ENCODE measurements at regions not wholly inside any gene's neighbourhood (a gene's known extent, or its start where the extent isn't known, plus 50 kb on each side); places are given as distances from the start of the nearest gene placed in this dataset.

- DNase-seq = no peak
Observed at GRCh38 chr1:4972761-4973320, 318.4 kb downstream of the AJAP1 start.

DNA sequence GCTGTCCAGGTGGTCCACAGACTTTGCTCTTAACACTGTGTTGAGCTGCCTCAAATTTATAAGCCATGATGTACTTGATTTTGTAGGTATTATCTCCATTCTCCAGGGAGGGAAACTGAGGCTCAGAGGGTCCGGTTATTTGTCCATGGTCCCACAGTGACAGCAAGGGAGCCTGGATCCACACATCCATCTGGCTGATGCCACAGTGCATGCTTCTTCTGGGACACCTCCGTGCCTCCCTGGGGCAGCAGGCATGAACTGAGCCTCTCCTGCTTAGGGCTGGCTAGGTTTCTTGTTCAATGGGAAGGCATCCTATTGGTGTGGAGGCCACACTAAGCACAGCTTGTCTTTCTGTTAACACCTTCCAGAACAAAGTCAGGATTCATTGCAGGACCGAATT is 317.3 kb downstream of the AJAP1 start:
- no peak for DNase-seq

DNA sequence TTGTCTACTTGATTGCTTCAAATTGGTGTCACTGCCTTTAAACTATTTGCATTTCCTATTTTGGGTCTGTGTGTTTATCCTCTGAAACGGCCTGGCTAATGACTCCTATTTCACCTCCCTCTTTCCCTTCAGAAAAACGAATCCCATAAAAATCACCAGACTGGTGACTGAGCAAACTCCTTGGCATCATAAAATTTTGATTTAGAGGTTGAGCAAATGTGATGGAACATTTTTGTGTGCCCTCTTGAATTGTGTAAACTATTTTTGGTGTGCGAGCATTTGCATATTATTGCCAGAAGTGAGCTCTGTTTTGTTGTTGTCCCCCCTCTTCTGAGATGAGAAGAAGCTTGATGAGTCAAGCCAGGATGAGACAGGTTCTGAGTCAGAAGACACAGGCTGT is 316.1 kb downstream of the AJAP1 start:
- no peak for DNase-seq

- no peak for DNase-seq
Observed at GRCh38 chr1:4969556-4970129, 315.2 kb downstream of the AJAP1 start.

DNA sequence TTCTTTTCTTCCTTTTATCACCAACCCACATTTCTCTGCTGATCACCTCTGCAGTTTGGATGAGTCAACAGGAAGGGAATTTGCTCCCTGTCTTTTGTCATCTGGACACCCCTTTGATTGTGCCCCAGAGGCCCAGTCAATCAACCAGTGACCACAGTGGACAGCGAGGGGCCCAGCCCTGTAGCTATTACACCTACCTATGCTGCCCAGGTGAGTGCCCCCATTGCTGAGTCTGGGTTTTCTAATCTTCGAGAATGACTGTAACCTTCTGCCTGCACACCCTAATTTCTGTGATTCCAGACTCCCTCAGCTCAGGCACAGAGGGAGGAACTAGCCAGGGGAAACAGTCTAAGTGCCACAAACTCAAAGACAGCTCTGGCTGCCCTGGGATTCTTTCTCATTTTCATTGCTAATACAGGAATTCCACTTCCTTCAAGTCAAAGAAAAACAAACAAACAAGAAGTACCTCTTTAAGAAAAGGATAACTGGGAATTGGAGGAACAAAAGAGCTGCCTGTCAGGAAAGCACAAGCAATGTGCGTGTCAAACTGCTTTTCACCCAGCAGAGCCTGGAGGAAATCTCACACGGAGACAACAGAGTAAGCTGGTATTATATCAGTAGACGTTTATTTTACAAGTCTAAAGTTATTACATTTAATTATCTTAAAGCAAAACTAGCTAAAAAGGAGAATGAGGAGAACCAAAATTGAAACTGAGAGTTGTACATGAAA is 311.1 kb downstream of the AJAP1 start:
- DNase-seq = no peak

- DNase-seq = no peak
Observed at GRCh38 chr1:4964634-4965345, 310.4 kb downstream of the AJAP1 start.

- no peak for DNase-seq
Observed at GRCh38 chr1:4963251-4963650, 308.8 kb downstream of the AJAP1 start.

GRCh38 chr1:4962836-4963235 is 308.4 kb downstream of the AJAP1 start:
- DNase-seq = no peak

DNA sequence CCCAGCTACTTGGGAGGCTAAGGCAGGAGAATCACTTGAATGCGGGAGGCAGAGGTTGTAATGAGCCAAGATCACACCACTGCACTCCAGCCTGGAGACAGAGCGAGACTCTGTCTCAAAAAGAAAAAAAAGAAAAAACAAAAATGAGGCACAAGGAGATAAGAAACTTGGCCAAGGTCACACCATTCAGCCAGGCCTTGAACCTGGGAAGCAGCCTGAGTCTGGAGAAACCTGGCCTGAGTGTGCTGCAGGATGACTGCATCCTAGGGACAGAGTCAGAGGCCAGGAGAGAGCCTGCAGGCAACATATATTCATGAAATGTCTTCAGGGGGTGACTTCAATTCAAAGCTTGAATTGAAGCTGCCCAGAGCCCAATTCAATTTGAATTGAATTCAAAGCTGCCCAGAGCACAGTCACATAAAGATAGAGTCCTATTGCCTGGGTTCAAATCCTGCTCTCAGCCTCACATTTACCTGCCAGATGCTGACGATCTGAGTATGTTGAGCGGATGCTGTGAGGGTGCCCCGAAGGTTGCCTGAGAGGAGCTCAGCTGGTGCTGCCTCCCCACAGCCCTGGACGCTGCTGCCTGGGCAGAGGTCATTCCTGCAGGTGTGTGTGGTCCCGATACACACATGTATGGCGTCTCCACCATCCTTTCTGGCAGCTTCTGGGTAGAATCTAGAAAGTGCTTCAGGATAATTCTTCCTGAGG is 307.7 kb downstream of the AJAP1 start:
- no peak for DNase-seq

DNA sequence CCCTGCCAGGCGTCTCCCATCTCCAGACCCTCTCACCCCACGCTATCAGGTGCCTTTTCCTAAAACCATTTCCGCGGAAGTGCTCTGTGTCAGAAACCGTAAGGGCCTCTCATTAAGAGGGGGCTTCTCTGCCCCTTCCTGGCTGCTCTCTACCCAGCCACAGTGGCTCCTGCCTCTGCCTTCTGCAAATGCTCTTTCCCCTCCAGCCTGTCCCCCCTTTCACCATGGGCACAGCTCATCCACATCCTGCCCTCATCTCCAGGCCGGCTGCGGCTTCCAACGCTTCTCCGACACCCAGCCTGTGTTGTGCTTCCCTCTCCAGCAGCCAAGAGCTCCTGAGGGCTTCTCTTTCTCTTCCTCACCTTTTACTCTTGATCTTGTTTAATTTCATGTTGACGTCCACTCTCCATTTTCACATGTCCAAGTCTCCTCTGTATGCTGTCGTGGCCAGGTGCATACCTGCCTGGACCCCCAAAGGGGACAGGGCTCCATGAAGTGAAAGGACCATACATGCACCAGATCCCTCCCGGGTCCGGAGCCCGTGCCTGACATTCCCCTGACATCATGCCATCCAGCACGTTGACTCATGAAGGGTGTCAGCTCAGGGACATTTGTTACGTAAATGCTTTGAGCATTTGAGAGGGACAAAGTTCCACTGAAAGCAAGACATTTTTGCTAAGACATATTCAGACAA is 306.5 kb downstream of the AJAP1 start:
- no peak for DNase-seq

GRCh38 chr1:4960336-4960735 is 305.9 kb downstream of the AJAP1 start:
- DNase-seq = no peak

- no peak for DNase-seq
Observed at GRCh38 chr1:4959216-4959615, 304.8 kb downstream of the AJAP1 start.

DNA sequence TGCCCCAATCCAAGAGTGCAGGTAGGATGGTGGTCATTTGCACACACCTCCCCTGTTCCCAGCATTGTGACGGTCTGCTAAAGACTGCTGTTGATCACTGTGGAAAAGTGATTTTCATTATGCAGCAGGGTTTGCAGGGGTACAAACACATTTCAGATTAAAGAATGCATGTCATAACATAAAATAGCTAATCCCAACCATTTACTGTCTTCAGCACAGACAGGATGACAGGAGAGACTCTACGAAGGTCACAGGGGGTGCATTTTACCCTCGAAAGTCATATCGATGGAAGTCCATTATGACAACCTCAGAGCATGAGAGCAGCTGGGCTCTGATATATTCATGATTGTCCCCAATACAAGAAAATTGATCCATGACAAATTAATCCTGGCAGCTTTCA is 302.6 kb downstream of the AJAP1 start:
- no peak for DNase-seq

GRCh38 chr1:4954392-4954791 is 300.0 kb downstream of the AJAP1 start:
- no peak for DNase-seq

DNA sequence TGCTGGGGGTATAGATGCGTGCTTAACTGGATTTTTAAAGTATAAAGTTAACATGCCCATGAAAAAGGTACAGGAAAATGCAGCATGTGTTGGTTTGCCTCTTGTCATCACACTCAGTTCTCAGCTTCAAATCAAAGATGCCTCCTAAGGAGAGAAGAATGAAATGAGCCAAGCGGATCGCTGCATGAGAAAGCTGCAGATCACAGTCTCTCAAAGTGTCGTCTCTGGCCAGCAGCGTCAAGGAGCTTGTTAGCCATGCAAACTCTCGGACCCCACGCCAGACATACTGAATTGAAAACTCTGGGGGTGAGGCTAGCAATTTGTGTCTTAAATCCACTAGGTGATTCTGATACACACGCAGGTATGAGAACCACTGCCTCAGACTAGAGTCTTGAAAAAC is 297.2 kb downstream of the AJAP1 start:
- DNase-seq = no peak

DNA sequence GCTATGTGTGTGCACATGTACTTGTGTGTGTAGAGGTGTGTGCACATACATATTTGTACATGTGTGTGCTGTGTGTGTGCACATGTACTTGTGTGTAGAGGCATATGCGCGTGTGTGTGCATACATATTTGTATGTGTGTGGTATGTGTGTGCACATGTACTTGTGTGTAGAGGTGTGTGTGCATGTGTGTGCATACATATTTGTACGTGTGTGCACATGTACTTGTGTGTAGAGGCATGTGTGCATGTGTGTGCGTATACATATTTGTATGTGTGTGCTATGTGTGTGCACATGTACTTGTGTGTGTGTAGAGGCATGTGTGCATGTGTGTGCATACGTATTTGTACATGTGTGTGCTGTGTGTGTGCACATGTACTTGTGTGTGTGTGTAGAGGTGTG is 291.9 kb downstream of the AJAP1 start:
- no peak for DNase-seq

DNA sequence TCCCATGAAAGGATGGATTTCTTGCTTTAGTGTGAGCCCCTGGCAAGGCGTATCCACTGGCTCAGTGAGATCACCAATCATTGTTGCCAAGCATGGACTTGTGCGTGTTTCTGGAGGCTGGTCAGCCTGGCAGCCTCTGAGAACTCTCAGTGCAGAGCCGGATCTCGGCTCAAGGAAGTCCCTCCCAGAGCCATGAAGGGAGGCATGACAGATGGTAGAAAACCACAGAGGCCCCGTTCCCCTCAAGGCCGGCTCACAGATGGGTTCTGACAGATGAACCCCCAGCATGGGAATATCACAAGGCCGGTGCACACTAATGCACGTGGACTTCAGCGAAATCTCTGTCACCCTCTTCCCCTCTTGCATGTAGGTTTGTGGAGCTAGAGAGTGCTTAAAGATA is 290.5 kb downstream of the AJAP1 start:
- DNase-seq = no peak

GRCh38 chr1:4944072-4944471 is 289.7 kb downstream of the AJAP1 start:
- DNase-seq = no peak

GRCh38 chr1:4939266-4939665 is 284.9 kb downstream of the AJAP1 start:
- no peak for DNase-seq

GRCh38 chr1:4937876-4938534 is 283.6 kb downstream of the AJAP1 start:
- DNase-seq = no peak

- no peak for DNase-seq
Observed at GRCh38 chr1:4935807-4936206, 281.4 kb downstream of the AJAP1 start.

DNA sequence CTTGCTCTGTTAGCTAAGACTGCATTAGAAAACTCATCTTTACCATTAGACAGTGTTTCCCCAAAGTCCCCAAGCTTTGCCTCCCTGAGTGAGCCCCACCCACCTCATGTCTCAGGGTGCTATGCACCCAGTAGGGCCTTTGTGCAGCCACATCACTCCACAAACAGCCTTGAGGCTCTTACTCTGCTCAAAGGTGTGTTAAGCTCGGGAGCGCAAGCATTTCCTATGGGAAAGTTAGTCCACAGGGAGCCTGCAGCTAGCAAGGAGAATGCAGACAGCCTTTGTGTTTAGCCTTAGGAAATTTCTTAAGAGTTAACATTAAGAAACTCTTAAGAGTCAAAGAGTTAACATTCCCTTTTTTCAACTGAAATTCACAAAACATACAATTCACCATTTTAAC is 278.8 kb downstream of the AJAP1 start:
- no peak for DNase-seq

All from NCI-H1694 treated with DMSO at 0.1 percent for 48 hours (cell line).